ENCODE measurements at regions not wholly inside any gene's neighbourhood (a gene's known extent, or its start where the extent isn't known, plus 50 kb on each side); places are given as distances from the start of the nearest gene placed in this dataset.

- peaks cover 15 to 16% of the 10 kb centered on the region in 2 donors for H3K9me3 Mint-ChIP-seq
- H3K27me3 Mint-ChIP-seq (ENCODE audit: low read depth in 2 of 2) = no peaks in the 10 kb centered on the region
- intact Hi-C loops (cut with micrococcal nuclease) = no loop called here
- H3K4me3 ChIP-seq (ENCODE audit: low read length) = no peak overlapping the region
- H3K4me1 ChIP-seq (ENCODE audit: control insufficient read depth, insufficient read depth, low read length) = no peaks in the 10 kb centered on the region
- no peaks in the 10 kb centered on the region for H3K9me3 ChIP-seq (ENCODE audit: control insufficient read depth, insufficient read depth, low read length)
- no peaks in the 10 kb centered on the region for H3K36me3 Mint-ChIP-seq
- no peak overlapping the region for H3K4me3 Mint-ChIP-seq
- no peak for ATAC-seq
- H3K27ac ChIP-seq (ENCODE audit: low read length) = no peak overlapping the region
- DNase-seq = no peak
- no peak for TF ChIP-seq CTCF (IDR thresholded peaks at IDR 0.05)
- H3K4me1 Mint-ChIP-seq = no peaks in the 10 kb centered on the region
- no peaks in the 10 kb centered on the region for H3K27me3 ChIP-seq (ENCODE audit: control insufficient read depth, insufficient read depth, low read length)
- H3K36me3 ChIP-seq (ENCODE audit: control insufficient read depth, insufficient read depth, low read length) = no peaks in the 10 kb centered on the region
- H3K27ac Mint-ChIP-seq = no peak overlapping the region
Measured at GRCh38 chr13:37942929-37943328, 73.4 kb upstream of the TRPC4 start.

GRCh38 chr13:37934339-37935191, 65.0 kb upstream of the TRPC4 start:
- DNase-seq = no peak
- H3K4me1 Mint-ChIP-seq = no peaks in the 10 kb centered on the region
- no peaks in the 10 kb centered on the region for H3K27me3 Mint-ChIP-seq (ENCODE audit: low read depth in 2 of 2)
- no peak for ATAC-seq
- WGBS (ENCODE audit: insufficient coverage) = 73% methylated on average over 21 of the region's 25 CpGs
- H3K27ac Mint-ChIP-seq = no peak overlapping the region
- intact Hi-C loops (cut with micrococcal nuclease) = no loop called here
- peaks cover 12 to 18% of the 10 kb centered on the region in 2 donors for H3K9me3 Mint-ChIP-seq
- no peaks in the 10 kb centered on the region for H3K27me3 ChIP-seq (ENCODE audit: control insufficient read depth, insufficient read depth, low read length)
- no peak overlapping the region for H3K4me3 ChIP-seq (ENCODE audit: low read length)
- no peaks in the 10 kb centered on the region for H3K36me3 ChIP-seq (ENCODE audit: control insufficient read depth, insufficient read depth, low read length)
- no peak for TF ChIP-seq CTCF (IDR thresholded peaks at IDR 0.05)
- H3K4me3 Mint-ChIP-seq = no peak overlapping the region
- H3K36me3 Mint-ChIP-seq = peaks cover 7% of the 10 kb centered on the region
- peaks cover 8% of the 10 kb centered on the region for H3K9me3 ChIP-seq (ENCODE audit: control insufficient read depth, insufficient read depth, low read length)
- H3K4me1 ChIP-seq (ENCODE audit: control insufficient read depth, insufficient read depth, low read length) = no peaks in the 10 kb centered on the region
- no peak overlapping the region for H3K27ac ChIP-seq (ENCODE audit: low read length)

GRCh38 chr13:37929308-37929707, 59.7 kb upstream of the TRPC4 start:
- Histone ChIP-seq H3K9me3 (ENCODE audit: control insufficient read depth, insufficient read depth, low read length) (peaks cover under 1% of the 10 kb centered on the region), H3K27ac (ENCODE audit: low read length) (no peak overlapping the region), H3K36me3 (ENCODE audit: control insufficient read depth, insufficient read depth, low read length) (no peaks in the 10 kb centered on the region), H3K27me3 (ENCODE audit: control insufficient read depth, insufficient read depth, low read length) (no peaks in the 10 kb centered on the region), H3K4me1 (ENCODE audit: control insufficient read depth, insufficient read depth, low read length) (no peaks in the 10 kb centered on the region), H3K4me3 (ENCODE audit: low read length) (no peak overlapping the region)
- Mint-ChIP-seq H3K27me3 (ENCODE audit: low read depth in 2 of 2) (no peaks in the 10 kb centered on the region), H3K9me3 (peaks cover 5 to 9% of the 10 kb centered on the region in 2 donors), H3K27ac (no peak overlapping the region), H3K4me1 (no peaks in the 10 kb centered on the region), H3K4me3 (no peak overlapping the region), H3K36me3 (no peaks in the 10 kb centered on the region)
- DNase-seq (no peak), ATAC-seq (no peak)
- TF ChIP-seq CTCF (IDR thresholded peaks at IDR 0.05) = no peak
- intact Hi-C loops (cut with micrococcal nuclease) = no loop called here
- 78% methylated on average over 4 of the region's 4 CpGs for WGBS (ENCODE audit: insufficient coverage)

DNA sequence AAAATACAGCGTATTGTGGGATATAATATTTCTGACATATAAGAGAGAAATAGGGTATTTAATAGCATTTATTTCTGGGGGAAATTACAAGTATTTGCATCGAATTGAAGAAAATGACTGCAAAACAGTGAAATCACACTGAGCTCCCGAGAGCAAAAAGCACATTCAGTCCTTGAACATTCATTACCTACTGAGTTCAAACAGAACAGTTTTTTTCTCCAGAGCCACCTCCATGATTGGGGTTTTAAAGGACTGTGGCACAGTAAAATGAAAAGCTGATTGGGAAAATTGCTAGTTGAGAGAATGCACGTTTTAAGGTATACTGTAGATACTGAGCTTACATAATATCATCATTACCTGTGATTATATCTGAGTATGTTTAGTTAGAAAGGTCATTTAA, 58.0 kb upstream of the TRPC4 start:
- TF ChIP-seq CTCF (IDR thresholded peaks at IDR 0.05) = no peak
- H3K27ac Mint-ChIP-seq = no peak overlapping the region
- DNase-seq (no peak), ATAC-seq (no peak)
- WGBS (ENCODE audit: insufficient coverage) = 72% methylated on average over 3 of the region's 4 CpGs
- no peaks in the 10 kb centered on the region for H3K36me3 ChIP-seq (ENCODE audit: control insufficient read depth, insufficient read depth, low read length)
- intact Hi-C loops (cut with micrococcal nuclease) = no loop called here
- no peaks in the 10 kb centered on the region for H3K27me3 Mint-ChIP-seq (ENCODE audit: low read depth in 2 of 2)
- H3K9me3 ChIP-seq (ENCODE audit: control insufficient read depth, insufficient read depth, low read length) = no peaks in the 10 kb centered on the region
- no peak overlapping the region for H3K27ac ChIP-seq (ENCODE audit: low read length)
- H3K4me1 ChIP-seq (ENCODE audit: control insufficient read depth, insufficient read depth, low read length) = no peaks in the 10 kb centered on the region
- H3K27me3 ChIP-seq (ENCODE audit: control insufficient read depth, insufficient read depth, low read length) = no peaks in the 10 kb centered on the region
- H3K4me1 Mint-ChIP-seq = no peaks in the 10 kb centered on the region
- no peaks in the 10 kb centered on the region for H3K36me3 Mint-ChIP-seq
- H3K4me3 ChIP-seq (ENCODE audit: low read length) = no peak overlapping the region
- peaks cover 3 to 4% of the 10 kb centered on the region in 2 donors for H3K9me3 Mint-ChIP-seq
- no peak overlapping the region for H3K4me3 Mint-ChIP-seq
